ENCODE measurements at regions not wholly inside any gene's neighbourhood (a gene's known extent, or its start where the extent isn't known, plus 50 kb on each side); places are given as distances from the start of the nearest gene placed in this dataset.

DNA sequence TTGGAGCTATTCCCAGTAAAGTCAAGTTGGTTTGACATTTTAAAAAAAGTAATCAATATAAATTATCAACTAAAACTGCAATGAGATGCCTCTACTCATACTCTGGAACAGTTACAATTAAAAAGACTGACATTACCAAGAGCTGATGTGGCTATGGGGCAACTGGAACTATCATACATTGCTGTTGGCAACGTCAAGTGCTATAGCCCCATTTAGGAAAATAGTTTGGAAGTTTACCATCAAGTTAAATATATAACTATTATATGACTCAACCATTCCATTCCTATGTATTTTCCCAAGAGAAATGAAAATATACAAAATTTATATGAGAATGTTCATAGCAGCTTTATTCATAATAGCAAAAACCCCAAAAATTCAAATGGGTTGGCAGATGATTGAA lies 111.4 kb upstream of the HDGFL1 start:
- no peak for DNase-seq

- no peak for DNase-seq
Observed at GRCh38 chr6:22466665-22467245, 102.6 kb upstream of the HDGFL1 start.

- DNase-seq: no peak
Observed at GRCh38 chr6:22467645-22468044, 101.7 kb upstream of the HDGFL1 start.

- no peak for DNase-seq
Observed at GRCh38 chr6:22468256-22468965, 101.0 kb upstream of the HDGFL1 start.

DNA sequence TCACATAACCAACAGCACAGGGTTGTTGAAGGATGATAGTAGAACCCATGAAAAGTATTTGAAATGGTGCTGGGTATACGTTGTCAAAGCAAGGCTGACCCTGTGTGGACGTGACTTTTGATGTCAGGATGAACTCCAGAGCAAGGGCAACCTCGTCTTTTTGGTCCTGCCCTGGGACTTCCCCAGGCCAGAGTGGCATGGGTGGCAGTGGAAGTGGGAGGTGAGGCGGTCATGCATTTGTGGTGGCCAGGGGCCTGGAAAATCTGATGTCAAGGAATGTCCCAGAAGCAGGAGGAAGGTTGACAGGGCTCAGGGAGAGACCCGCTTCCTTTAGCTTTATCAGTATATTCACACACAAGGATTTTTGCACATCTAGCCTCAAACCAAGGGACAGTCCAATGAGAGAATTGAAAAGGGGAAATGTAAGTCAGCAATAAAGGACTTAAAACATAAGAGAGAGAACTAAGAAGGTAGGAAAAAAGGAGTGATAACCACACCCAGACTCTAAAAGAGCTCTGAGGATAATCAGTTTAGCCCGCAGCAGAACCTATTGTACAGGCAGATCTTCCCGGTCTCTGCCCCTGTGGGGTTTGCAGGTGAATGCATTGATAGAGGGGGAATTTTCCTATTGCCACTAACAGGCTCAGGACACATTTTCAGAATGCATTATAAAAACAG lies 98.8 kb upstream of the HDGFL1 start:
- no peak for DNase-seq

- peak in 1 of 51 donors; percentile 1 for DNase-seq
Observed at GRCh38 chr6:22471132-22471690, 98.2 kb upstream of the HDGFL1 start.

DNA sequence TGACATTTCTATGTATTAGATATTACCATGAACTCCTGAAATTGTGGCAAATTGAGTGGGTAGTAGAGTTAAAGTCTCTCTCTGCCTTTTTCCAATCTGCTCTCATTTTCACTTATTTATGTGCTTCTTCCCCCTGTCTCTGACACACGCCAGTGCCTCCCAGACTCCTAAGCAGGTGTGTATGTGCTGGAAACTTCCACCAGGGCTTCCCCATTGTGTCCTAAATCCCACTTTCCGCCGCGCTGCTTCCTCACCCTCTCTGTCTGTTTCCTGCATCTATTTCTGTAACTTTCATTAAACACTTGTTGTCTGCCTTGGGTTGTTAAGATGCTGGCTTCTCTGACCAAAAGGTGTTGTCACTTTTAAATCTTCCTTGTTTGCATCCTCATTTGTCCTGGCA lies 97.6 kb upstream of the HDGFL1 start:
- no peak for DNase-seq

GRCh38 chr6:22473991-22474682 lies 95.2 kb upstream of the HDGFL1 start:
- DNase-seq: no peak

DNA sequence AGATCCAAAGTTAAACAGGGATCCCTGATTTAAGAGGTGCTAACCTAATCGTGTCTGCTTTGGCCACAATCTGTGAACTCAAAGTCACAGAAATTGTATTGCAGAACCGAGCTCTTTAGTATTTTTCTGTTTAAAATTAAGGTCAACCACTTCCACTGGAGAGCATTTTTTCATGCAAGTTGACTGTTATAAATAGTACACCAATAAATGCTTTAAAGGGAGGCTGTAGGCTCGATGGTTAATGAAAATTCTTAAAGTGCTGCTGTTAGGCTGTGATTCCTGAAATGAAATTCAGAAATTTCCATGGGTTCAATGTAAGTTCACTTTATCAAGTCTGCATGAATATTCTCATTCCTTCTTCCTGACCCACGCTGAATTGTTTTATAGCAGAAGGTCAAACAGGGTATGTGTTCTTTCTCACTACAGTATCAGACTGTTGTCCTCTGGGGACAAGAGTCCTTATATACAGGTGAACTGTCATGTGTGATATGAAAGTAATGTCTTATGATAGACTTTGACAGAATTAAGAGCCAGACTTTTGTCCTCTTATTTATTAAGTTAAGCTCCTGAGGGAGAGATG lies 92.5 kb upstream of the HDGFL1 start:
- DNase-seq: no peak

DNA sequence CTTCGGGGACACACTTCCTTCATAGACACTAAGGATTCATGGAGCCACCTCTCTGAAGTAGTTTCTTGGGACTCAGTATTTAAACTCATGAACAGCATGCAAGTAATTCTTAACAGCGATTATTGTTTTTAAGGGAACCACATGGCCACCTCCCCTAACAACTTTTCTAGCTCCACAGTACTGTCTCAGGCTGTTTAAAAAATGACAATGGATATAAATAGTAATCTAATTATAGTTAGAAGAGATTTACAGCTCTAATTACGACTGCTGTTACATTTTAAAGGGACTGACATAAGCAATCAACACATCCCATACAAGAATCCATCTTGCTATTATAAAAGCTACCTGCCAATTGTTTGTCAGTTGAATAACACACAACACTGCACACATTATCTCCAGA lies 72.1 kb upstream of the HDGFL1 start:
- no peak for DNase-seq

DNA sequence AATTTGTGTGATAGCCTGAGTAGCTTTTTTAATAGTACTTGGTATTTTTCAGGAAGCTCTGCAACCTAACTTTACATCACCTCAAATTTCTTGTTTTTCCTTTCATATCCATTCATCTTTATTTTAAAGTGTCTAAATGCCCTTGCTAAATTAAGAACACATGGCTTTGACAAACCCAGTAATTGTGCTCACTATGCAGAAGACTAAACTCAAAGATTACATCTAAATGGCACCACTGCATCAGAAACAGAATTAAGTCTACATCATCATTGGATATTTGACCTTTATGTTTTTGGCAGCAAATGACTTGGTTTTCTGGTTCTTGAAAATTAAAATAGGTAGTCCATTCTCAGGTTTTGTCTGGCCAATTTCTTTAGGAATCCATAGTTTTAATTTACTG lies 69.6 kb upstream of the HDGFL1 start:
- DNase-seq: no peak

DNA sequence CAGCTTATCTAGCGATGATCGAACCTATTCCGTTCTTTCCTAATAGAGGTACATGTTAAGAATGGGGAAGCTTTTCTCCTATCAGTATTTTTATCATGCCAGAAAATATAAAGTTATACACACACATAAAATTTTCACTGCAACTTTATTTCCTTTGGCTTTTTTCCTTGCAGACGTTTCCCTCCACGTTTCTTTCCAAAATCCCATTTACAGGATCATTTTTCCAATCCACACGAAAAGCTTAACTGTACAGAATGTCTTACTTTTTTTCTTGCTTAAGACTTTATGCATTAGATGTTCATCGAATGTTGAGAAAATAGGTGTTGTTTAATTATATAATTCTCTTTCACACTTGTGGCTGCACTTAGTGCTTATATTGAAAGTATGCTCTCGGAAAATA lies 62.9 kb upstream of the HDGFL1 start:
- no peak for DNase-seq

DNA sequence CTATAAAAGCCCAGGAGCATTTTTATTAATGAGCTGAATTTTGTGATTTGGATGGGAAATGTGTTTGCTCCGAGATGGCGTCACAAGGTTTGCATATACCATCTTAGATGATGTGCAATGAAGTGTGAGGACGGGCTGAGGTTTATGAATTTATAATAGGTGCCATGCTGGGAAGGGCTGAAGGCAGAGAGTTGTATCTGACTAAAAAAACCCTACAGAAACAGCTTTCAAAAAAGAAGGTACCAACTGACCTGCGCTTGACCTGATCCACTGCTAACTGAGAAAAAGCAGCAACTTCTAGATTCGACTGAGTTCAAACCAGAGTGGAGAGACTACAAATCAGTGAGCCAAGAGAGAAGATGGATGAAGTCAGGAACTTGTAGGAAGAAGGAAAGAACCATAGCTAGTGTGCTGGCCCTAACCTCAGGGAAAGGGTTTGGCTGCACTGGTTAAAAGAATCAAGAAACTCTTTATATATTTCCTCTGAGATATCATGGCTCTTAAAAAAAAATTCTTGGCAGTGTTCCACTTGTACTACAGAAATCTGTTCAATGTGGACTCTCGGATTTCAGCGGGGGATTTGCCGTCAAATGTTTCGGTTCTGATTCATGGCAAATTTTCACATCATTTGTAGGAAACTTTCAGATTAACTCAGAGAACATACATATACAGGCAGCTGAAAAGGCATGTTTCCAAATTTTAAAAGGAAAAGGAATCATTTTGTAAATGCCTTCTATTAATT lies 56.5 kb upstream of the HDGFL1 start:
- DNase-seq: no peak

- DNase-seq: no peak
Observed at GRCh38 chr6:22513667-22514066, 55.7 kb upstream of the HDGFL1 start.

GRCh38 chr6:22519237-22519636 lies 50.1 kb upstream of the HDGFL1 start:
- no peak for DNase-seq

Data from hypothalamus (tissue), 51 donors.